ENCODE measurements at regions not wholly inside any gene's neighbourhood (a gene's known extent, or its start where the extent isn't known, plus 50 kb on each side); places are given as distances from the start of the nearest gene placed in this dataset.

GRCh38 chr12:46944088-46944487, 118.3 kb upstream of the SLC38A4 start:
- TF ChIP-seq CTCF (IDR thresholded peaks at IDR 0.05), result peak in 2 of 3 experiments; percentile 9 to 12
- no peak for TF ChIP-seq POLR2A (IDR thresholded peaks at IDR 0.05)

Measured in testis (tissue), 2 donors.